GM12891 (cell line): ENCODE measurements at regions not wholly inside any gene's neighbourhood (a gene's known extent, or its start where the extent isn't known, plus 50 kb on each side); places are given as distances from the start of the nearest gene placed in this dataset.

Source experiments
- PAX5 ChIP-seq: IDR thresholded peaks from 2 replicates; pipeline ENCODE4 v1.6.1; 2011; ENCODE audit warnings: low read length, moderate library complexity, mild to moderate bottlenecking; ENCODE audit not compliant: insufficient read depth, severe bottlenecking
- POLR2A ChIP-seq: IDR thresholded peaks from 2 replicates; pipeline ENCODE4 v1.6.1; 2011; ENCODE audit warnings: low read depth, low read length, control low read depth
- POLR2AphosphoS5 ChIP-seq: IDR thresholded peaks from 2 replicates; pipeline ENCODE4 v1.6.1; 2011; ENCODE audit warnings: low read depth, low read length, control low read depth
- SPI1 ChIP-seq: IDR thresholded peaks from 2 replicates; pipeline ENCODE4 v1.6.1; 2011; ENCODE audit warnings: low read depth, low read length, control low read depth
- TAF1 ChIP-seq: IDR thresholded peaks from 2 replicates; pipeline ENCODE4 v1.6.1; 2011; ENCODE audit warnings: low read depth, low read length, control low read depth

- TF ChIP-seq POLR2A (no peak), SPI1 (no peak), POLR2AphosphoS5 (no peak), TAF1 (no peak), PAX5 (no peak)
Measured at GRCh38 chr7:82678259-82678658, 234.7 kb upstream of the CACNA2D1 start.
